ENCODE measurements at regions not wholly inside any gene's neighbourhood (a gene's known extent, or its start where the extent isn't known, plus 50 kb on each side); places are given as distances from the start of the nearest gene placed in this dataset.
"Not testable (repeated sequence)": the region's sequence is repeated elsewhere in the genome, so short reads cannot be mapped to it uniquely, and the experiment has no call there.

- no peaks in the 10 kb centered on the region for H3K4me1 ChIP-seq (ENCODE audit: insufficient read depth, low read length, poor library complexity, severe bottlenecking)
- CTCF ChIA-PET (ENCODE audit: unreplicated experiment) = no interaction called here
- no peaks in the 10 kb centered on the region for H3K9me2 ChIP-seq (ENCODE audit: insufficient read depth, low read length)
- DNase-seq (ENCODE audit: low spot score) = no peak
- no peaks in the 10 kb centered on the region for H3K79me2 ChIP-seq (ENCODE audit: insufficient read depth, low read depth, low read length)
- no peak overlapping the region for H3K4me3 ChIP-seq (ENCODE audit: low read depth, low read length, poor library complexity, severe bottlenecking)
- no peaks in the 10 kb centered on the region for H3K9me3 ChIP-seq (ENCODE audit: low read length)
- no peaks in the 10 kb centered on the region for H4K20me1 ChIP-seq (ENCODE audit: insufficient read depth, low read length)
- POLR2A ChIA-PET = no interaction called here
- no peak overlapping the region for H3K27ac ChIP-seq (ENCODE audit: low read depth, low read length, poor library complexity, severe bottlenecking)
- TF ChIP-seq EZH2phosphoT487 (IDR thresholded peaks at IDR 0.05; ENCODE audit: borderline replicate concordance, low read depth, low read length) = no peak
- TF ChIP-seq, protein P1, sequence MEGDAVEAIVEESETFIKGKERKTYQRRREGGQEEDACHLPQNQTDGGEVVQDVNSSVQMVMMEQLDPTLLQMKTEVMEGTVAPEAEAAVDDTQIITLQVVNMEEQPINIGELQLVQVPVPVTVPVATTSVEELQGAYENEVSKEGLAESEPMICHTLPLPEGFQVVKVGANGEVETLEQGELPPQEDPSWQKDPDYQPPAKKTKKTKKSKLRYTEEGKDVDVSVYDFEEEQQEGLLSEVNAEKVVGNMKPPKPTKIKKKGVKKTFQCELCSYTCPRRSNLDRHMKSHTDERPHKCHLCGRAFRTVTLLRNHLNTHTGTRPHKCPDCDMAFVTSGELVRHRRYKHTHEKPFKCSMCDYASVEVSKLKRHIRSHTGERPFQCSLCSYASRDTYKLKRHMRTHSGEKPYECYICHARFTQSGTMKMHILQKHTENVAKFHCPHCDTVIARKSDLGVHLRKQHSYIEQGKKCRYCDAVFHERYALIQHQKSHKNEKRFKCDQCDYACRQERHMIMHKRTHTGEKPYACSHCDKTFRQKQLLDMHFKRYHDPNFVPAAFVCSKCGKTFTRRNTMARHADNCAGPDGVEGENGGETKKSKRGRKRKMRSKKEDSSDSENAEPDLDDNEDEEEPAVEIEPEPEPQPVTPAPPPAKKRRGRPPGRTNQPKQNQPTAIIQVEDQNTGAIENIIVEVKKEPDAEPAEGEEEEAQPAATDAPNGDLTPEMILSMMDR (conservative IDR thresholded peaks at IDR 0.05; ENCODE audit: low read length) = no peak
- H3K4me2 ChIP-seq (ENCODE audit: low read length) = no peak overlapping the region
- peaks cover 27% of the 10 kb centered on the region for H3K36me3 ChIP-seq (ENCODE audit: insufficient read depth, low read length)
- no TSS peak for BruUV-seq (replicated peaks)
- intact Hi-C loops (cut with micrococcal nuclease; ENCODE audit: unreplicated experiment) = no loop called here
- no peak overlapping the region for H2AFZ ChIP-seq (ENCODE audit: low read length)
Observed at GRCh38 chr7:128591705-128592104, 80.4 kb upstream of the GARIN1A start.

DNA sequence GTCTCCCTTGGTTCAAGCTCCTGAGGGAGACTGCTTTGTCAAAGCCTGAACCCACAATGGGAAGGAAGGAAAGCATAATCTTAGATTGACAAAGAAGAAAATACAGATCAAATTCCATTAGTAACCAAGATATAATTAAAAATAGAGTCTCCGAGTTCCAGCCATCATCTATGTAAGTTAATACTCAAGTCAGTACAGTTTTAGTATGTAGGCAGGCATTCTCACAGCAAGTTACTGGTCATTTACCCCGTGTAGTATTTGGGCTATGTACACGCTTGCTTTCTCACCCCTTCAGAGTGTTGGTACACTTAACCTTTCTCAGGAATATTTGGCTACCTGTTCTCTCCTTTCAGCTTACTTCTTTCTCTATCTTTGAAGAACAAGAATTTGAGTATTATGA, 79.9 kb upstream of the GARIN1A start:
- H3K4me1 ChIP-seq (ENCODE audit: insufficient read depth, low read length, poor library complexity, severe bottlenecking); H3K27ac ChIP-seq (ENCODE audit: low read depth, low read length, poor library complexity, severe bottlenecking); CTCF ChIA-PET (ENCODE audit: unreplicated experiment); BruUV-seq (replicated peaks); H3K4me3 ChIP-seq (ENCODE audit: low read depth, low read length, poor library complexity, severe bottlenecking); POLR2A ChIA-PET; H3K4me2 ChIP-seq (ENCODE audit: low read length); DNase-seq (ENCODE audit: low spot score); H3K9me2 ChIP-seq (ENCODE audit: insufficient read depth, low read length); H4K20me1 ChIP-seq (ENCODE audit: insufficient read depth, low read length); H2AFZ ChIP-seq (ENCODE audit: low read length); intact Hi-C loops (cut with micrococcal nuclease; ENCODE audit: unreplicated experiment); H3K79me2 ChIP-seq (ENCODE audit: insufficient read depth, low read depth, low read length); H3K9me3 ChIP-seq (ENCODE audit: low read length): not testable (repeated sequence)
- H3K36me3 ChIP-seq (ENCODE audit: insufficient read depth, low read length) = peaks cover 30% of the 10 kb centered on the region

GRCh38 chr7:128594061-128594460, 78.0 kb upstream of the GARIN1A start:
- BruUV-seq (replicated peaks) = not testable (repeated sequence)

DNA sequence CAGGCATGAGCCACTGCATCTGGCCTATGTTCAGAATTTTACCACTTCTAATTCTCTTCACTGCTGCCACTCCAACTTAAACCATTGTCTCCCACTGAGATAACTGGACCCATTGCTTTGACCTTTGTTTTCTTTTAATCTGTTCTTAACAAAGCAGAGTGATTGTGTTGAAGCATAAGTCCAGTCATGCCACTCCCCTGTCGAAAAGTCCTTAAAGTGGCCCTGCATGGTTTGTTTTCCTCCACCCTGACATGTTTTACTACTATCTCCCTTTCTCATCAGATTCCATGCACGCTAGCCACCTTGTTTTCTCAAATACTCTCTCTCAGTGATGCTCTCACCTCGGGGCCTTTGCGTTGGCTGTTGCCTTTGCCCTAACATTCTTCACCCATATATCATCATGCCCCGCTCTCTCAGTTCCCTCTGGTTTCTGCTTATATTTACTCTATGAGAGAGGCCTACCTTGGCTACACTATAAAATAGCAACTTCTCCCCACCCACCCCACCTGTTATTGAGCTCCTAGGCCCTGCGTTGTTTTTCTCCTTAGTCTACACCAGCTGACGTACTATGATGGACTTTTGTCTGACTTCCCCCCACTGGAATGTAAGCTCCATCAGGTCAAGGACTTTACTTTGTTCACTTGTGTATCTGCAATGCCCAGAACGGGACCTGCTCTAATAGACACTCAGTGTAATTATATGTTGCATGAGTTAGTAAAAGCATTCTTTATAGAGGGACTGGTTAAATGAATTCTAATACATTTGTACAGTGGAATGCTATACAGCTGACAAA, 75.6 kb upstream of the GARIN1A start:
- H3K36me3 ChIP-seq (ENCODE audit: insufficient read depth, low read length) = peaks cover 44% of the 10 kb centered on the region
- H3K79me2 ChIP-seq (ENCODE audit: insufficient read depth, low read depth, low read length); H3K9me3 ChIP-seq (ENCODE audit: low read length); BruUV-seq (replicated peaks); H4K20me1 ChIP-seq (ENCODE audit: insufficient read depth, low read length); H3K4me3 ChIP-seq (ENCODE audit: low read depth, low read length, poor library complexity, severe bottlenecking); H3K27ac ChIP-seq (ENCODE audit: low read depth, low read length, poor library complexity, severe bottlenecking); H2AFZ ChIP-seq (ENCODE audit: low read length); intact Hi-C loops (cut with micrococcal nuclease; ENCODE audit: unreplicated experiment); H3K4me2 ChIP-seq (ENCODE audit: low read length); CTCF ChIA-PET (ENCODE audit: unreplicated experiment); DNase-seq (ENCODE audit: low spot score); H3K9me2 ChIP-seq (ENCODE audit: insufficient read depth, low read length); H3K4me1 ChIP-seq (ENCODE audit: insufficient read depth, low read length, poor library complexity, severe bottlenecking): not testable (repeated sequence)
- POLR2A ChIA-PET = interaction anchor here (0.6 kb wide), 1 partner anchor 837 kb away, joined by 3 read pairs; no protein-coding TSS in a partner anchor

More at GRCh38 chr7:128594061-128594460, 78.0 kb upstream of the GARIN1A start:
- H3K4me3 ChIP-seq (ENCODE audit: low read depth, low read length, poor library complexity, severe bottlenecking); H3K4me2 ChIP-seq (ENCODE audit: low read length); H4K20me1 ChIP-seq (ENCODE audit: insufficient read depth, low read length); DNase-seq (ENCODE audit: low spot score); POLR2A ChIA-PET; H2AFZ ChIP-seq (ENCODE audit: low read length); intact Hi-C loops (cut with micrococcal nuclease; ENCODE audit: unreplicated experiment); H3K27ac ChIP-seq (ENCODE audit: low read depth, low read length, poor library complexity, severe bottlenecking); H3K9me2 ChIP-seq (ENCODE audit: insufficient read depth, low read length); H3K9me3 ChIP-seq (ENCODE audit: low read length); H3K4me1 ChIP-seq (ENCODE audit: insufficient read depth, low read length, poor library complexity, severe bottlenecking); H3K79me2 ChIP-seq (ENCODE audit: insufficient read depth, low read depth, low read length); CTCF ChIA-PET (ENCODE audit: unreplicated experiment): not testable (repeated sequence)
- peaks cover 39% of the 10 kb centered on the region for H3K36me3 ChIP-seq (ENCODE audit: insufficient read depth, low read length)

DNA sequence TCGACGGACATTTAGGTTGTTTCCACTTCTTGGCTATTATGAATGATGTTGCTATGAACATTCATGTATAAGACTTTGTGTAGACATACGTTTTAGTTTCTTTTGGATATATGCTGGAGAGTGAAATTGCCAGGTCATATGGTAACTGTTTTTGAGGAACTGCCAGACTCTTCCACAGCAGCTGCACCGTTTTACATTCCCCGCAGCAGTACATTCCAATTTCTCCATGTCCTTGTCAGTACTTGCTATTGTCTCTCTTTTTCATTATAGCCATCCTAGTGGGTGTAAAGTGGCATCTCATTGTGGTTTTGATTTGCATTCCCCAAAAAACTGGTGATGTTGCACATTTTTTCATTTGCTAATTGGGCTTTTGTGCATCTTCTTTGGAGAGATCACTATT, 73.1 kb upstream of the GARIN1A start:
- peaks cover 35% of the 10 kb centered on the region for H3K36me3 ChIP-seq (ENCODE audit: insufficient read depth, low read length)
- H2AFZ ChIP-seq (ENCODE audit: low read length); H3K9me3 ChIP-seq (ENCODE audit: low read length); POLR2A ChIA-PET; H3K9me2 ChIP-seq (ENCODE audit: insufficient read depth, low read length); H3K4me2 ChIP-seq (ENCODE audit: low read length); CTCF ChIA-PET (ENCODE audit: unreplicated experiment); H3K27ac ChIP-seq (ENCODE audit: low read depth, low read length, poor library complexity, severe bottlenecking); H4K20me1 ChIP-seq (ENCODE audit: insufficient read depth, low read length); H3K4me1 ChIP-seq (ENCODE audit: insufficient read depth, low read length, poor library complexity, severe bottlenecking); intact Hi-C loops (cut with micrococcal nuclease; ENCODE audit: unreplicated experiment); H3K4me3 ChIP-seq (ENCODE audit: low read depth, low read length, poor library complexity, severe bottlenecking); H3K79me2 ChIP-seq (ENCODE audit: insufficient read depth, low read depth, low read length); BruUV-seq (replicated peaks); DNase-seq (ENCODE audit: low spot score): not testable (repeated sequence)

Data from OCI-LY7 (cell line).